MCF 10A (cell line): ENCODE measurements at regions not wholly inside any gene's neighbourhood (a gene's known extent, or its start where the extent isn't known, plus 50 kb on each side); places are given as distances from the start of the nearest gene placed in this dataset.

Experiments
- BruUV-seq: library from RNA; stranded (reverse); fragments of 400-500 nt; replicated peaks from 2 replicates; lab custom pipeline; 2021; lab: Mats Ljungman, UMichigan
- CTCF ChIA-PET: fragments of 300-600 bp; sonication (Branson Sonifier 250); formaldehyde crosslinking; extraction: SDS; loops from one replicate; lab custom pipeline; 2021; ENCODE audit warnings: antibody characterized with exemption, inconsistent platforms; lab: Yijun Ruan, JAX
- POLR2A ChIA-PET: fragments of 300-600, 350-650 bp; sonication (Branson Sonifier 250); formaldehyde crosslinking; extraction: SDS; loops from one replicate; lab custom pipeline; 2020; ENCODE audit warnings: antibody characterized with exemption, inconsistent platforms; lab: Yijun Ruan, JAX
- DNase-seq: peaks from one replicate; pipeline ENCODE4 v3.0.0-alpha.2; 2018; ENCODE audit not compliant: unreplicated experiment
- H3K27ac Mint-ChIP-seq: one replicate; pipeline ENCODE4 v1.8.0; 2022; ENCODE audit warnings: mild to moderate bottlenecking, low read depth, mixed read lengths; ENCODE audit not compliant: unreplicated experiment
- H3K27me3 Mint-ChIP-seq: one replicate; pipeline ENCODE4 v1.8.0; 2022; ENCODE audit warnings: mixed read lengths; ENCODE audit not compliant: insufficient read depth, unreplicated experiment
- H3K36me3 Mint-ChIP-seq: one replicate; pipeline ENCODE4 v1.8.0; 2022; ENCODE audit warnings: mild to moderate bottlenecking, moderate library complexity, mixed read lengths; ENCODE audit not compliant: insufficient read depth, unreplicated experiment
- H3K4me1 Mint-ChIP-seq: one replicate; pipeline ENCODE4 v1.8.0; 2022; ENCODE audit warnings: mixed read lengths; ENCODE audit not compliant: insufficient read depth, unreplicated experiment
- H3K4me3 Mint-ChIP-seq: one replicate; pipeline ENCODE4 v1.8.0; 2022; ENCODE audit warnings: mild to moderate bottlenecking, moderate library complexity, mixed read lengths; ENCODE audit not compliant: unreplicated experiment
- H3K9me3 Mint-ChIP-seq: one replicate; pipeline ENCODE4 v1.8.0; 2022; ENCODE audit warnings: mixed read lengths; ENCODE audit not compliant: unreplicated experiment
- intact Hi-C: fragments of 100-400 bp; cut with micrococcal nuclease; formaldehyde crosslinking; loops from 2 replicates; pipeline ENCODE4 v1.14.1; 2022
- TF ChIP-seq, protein P1 (sequence below): fragments of 200-600 bp; IDR thresholded peaks from one replicate; pipeline ENCODE4 v1.8.0; 2022; ENCODE audit warnings: antibody characterized with exemption, mild to moderate bottlenecking; ENCODE audit not compliant: unreplicated experiment

DNA sequence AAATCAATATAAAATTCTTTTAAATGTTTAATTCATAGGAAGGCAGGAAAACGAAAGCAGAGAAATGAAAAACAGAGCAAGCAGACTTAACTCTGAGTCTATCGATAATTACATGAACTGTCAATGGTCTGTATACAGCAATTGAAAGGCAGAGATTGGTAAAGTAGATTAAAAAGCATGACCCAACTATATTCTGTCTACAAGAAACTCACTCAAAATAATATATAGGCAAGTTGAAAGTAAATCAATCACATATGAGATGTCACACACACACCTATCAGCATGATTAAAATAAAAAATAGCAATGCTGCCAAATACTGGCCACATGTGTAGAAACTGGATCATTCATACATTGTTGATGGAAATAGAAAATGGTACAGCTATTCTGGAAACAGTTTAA lies 136.4 kb upstream of the CYP1B1 start:
- DNase-seq, result no peak
- H3K4me1 Mint-ChIP-seq, result peaks cover 34% of the 10 kb centered on the region
- ChIA-PET POLR2A (interaction anchor here (0.7 kb wide), 1 partner anchor 14 kb away, joined by 3 read pairs; no protein-coding TSS in a partner anchor), CTCF (no interaction called here)
- no peak overlapping the region for H3K4me3 Mint-ChIP-seq
- intact Hi-C loops, result no loop called here
- TF ChIP-seq, protein P1, sequence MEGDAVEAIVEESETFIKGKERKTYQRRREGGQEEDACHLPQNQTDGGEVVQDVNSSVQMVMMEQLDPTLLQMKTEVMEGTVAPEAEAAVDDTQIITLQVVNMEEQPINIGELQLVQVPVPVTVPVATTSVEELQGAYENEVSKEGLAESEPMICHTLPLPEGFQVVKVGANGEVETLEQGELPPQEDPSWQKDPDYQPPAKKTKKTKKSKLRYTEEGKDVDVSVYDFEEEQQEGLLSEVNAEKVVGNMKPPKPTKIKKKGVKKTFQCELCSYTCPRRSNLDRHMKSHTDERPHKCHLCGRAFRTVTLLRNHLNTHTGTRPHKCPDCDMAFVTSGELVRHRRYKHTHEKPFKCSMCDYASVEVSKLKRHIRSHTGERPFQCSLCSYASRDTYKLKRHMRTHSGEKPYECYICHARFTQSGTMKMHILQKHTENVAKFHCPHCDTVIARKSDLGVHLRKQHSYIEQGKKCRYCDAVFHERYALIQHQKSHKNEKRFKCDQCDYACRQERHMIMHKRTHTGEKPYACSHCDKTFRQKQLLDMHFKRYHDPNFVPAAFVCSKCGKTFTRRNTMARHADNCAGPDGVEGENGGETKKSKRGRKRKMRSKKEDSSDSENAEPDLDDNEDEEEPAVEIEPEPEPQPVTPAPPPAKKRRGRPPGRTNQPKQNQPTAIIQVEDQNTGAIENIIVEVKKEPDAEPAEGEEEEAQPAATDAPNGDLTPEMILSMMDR, result no peak
- BruUV-seq, result no TSS peak
- H3K9me3 Mint-ChIP-seq, result no peaks in the 10 kb centered on the region
- H3K27ac Mint-ChIP-seq, result no peak overlapping the region
- H3K27me3 Mint-ChIP-seq, result no peaks in the 10 kb centered on the region
- H3K36me3 Mint-ChIP-seq, result peaks cover 10% of the 10 kb centered on the region

DNA sequence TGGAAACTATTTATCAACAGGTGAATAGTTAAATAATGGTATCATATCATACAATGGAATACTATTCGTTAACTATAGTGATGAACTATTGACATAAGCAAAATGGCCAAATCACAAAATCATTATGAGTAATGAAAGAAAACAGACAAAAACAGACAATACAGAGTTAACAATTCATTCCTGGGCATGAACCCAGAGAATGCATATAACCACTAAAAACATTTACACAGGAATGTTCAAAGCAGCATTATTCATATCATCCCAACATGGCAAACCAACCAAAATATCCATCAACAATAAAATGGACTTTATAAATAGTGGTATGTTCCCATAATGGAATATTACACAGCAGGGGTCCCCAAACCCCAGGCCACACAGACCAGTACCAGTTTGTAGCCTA lies 131.2 kb upstream of the CYP1B1 start:
- no peak for DNase-seq
- Mint-ChIP-seq H3K4me1 (peaks cover 4% of the 10 kb centered on the region), H3K9me3 (no peaks in the 10 kb centered on the region), H3K27ac (peak overlapping the region; percentile 67), H3K27me3 (no peaks in the 10 kb centered on the region), H3K36me3 (peaks cover 28% of the 10 kb centered on the region), H3K4me3 (no peak overlapping the region)
- POLR2A ChIA-PET, result no interaction called here
- intact Hi-C loops, result no loop called here
- TF ChIP-seq, protein P1, result no peak
- BruUV-seq, result no TSS peak
- CTCF ChIA-PET, result no interaction called here

DNA sequence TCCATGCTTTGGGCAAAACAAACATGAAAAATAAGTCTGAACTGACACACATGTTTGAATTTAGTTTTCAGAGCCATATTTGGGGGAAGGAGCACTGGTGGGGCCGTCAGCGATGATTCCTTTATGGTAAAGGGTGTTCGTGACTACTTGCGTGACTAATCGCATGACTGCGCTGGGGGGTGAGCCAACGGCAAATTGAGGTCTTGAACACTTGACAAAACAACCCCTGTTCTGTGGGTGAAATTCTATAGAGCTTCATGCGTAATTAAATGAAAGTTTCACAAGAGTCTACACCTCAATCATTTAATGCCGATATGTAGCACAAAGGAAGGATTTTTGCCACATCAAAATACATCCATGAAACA lies 127.5 kb upstream of the CYP1B1 start:
- no TSS peak for BruUV-seq
- peaks cover 58% of the 10 kb centered on the region for H3K36me3 Mint-ChIP-seq
- H3K9me3 Mint-ChIP-seq, result no peaks in the 10 kb centered on the region
- ChIA-PET CTCF (no interaction called here), POLR2A (interaction anchor here (1.3 to 1.6 kb wide), 2 partner anchors 11 to 12 kb away, joined by 3 to 5 read pairs; no protein-coding TSS in a partner anchor)
- no peak for DNase-seq
- intact Hi-C loops, result no loop called here
- TF ChIP-seq, protein P1, result no peak
- no peak overlapping the region for H3K4me3 Mint-ChIP-seq
- H3K4me1 Mint-ChIP-seq, result peaks cover 6% of the 10 kb centered on the region
- no peak overlapping the region for H3K27ac Mint-ChIP-seq
- no peaks in the 10 kb centered on the region for H3K27me3 Mint-ChIP-seq

DNA sequence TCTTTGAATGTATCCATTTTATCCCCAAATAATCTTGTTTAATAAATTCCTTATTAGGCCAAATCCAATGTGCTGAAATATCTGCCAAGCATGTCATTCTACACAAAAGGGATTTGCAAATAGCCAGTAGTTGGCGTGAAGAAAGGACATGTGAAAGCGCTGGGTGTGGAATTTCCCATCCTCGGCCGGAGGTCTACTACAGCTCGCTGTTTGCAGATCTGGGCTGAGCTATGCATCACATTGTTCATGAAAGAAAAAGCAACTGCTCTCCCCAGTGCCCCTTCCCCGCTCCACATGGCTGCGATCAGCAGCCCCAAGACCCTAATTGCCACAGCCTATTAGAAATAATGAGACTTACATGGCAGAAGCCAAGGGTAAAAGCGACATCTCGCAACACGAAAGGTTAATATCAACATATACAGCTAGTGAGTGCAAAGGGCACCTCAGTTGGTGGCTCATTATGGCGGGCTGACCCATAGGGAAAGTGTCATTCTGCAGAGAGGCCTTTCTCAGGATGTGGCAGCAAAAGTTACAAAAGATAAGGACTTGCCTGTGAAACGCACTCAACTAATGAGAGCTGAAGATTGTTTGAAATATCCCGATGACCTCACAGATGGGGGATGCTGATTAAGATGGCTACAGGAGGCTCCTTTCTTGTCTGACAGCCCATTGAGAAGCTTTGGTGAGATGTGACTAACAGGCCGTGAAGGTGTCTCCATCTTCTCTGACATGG lies 126.9 kb upstream of the CYP1B1 start:
- BruUV-seq, result no TSS peak
- Mint-ChIP-seq H3K4me3 (no peak overlapping the region), H3K27me3 (no peaks in the 10 kb centered on the region), H3K4me1 (peaks cover 6% of the 10 kb centered on the region), H3K9me3 (no peaks in the 10 kb centered on the region), H3K27ac (no peak overlapping the region), H3K36me3 (peaks cover 53% of the 10 kb centered on the region)
- TF ChIP-seq, protein P1, result no peak
- CTCF ChIA-PET, result interaction anchor here (0.5 kb wide), 1 partner anchor 161 kb away, joined by 3 read pairs; no protein-coding TSS in a partner anchor
- intact Hi-C loops, result no loop called here
- POLR2A ChIA-PET, result interaction anchor here (0.7 to 1.6 kb wide), 4 partner anchors 10 to 13 kb away, joined by 3 to 5 read pairs (median 4); no protein-coding TSS in a partner anchor
- DNase-seq, result no peak
